ENCODE measurements at regions not wholly inside any gene's neighbourhood (a gene's known extent, or its start where the extent isn't known, plus 50 kb on each side); places are given as distances from the start of the nearest gene placed in this dataset.

GRCh38 chr9:23464275-23464674 lies 361.8 kb downstream of the ELAVL2 start:
- TF ChIP-seq CTCF (IDR thresholded peaks at IDR 0.05): no peak
- TF ChIP-seq POLR2A (IDR thresholded peaks at IDR 0.05): no peak
- TF ChIP-seq EP300 (IDR thresholded peaks at IDR 0.05): no peak

Measured in tibial nerve (tissue), 4 donors.